Central memory CD8-positive, alpha-beta T cell (primary cell): ENCODE measurements at regions not wholly inside any gene's neighbourhood (a gene's known extent, or its start where the extent isn't known, plus 50 kb on each side); places are given as distances from the start of the nearest gene placed in this dataset.

Experiments
- ATAC-seq: fragments of 150-1000 bp; cut with Tn5 transposase; replicated peaks from 2 replicates; pipeline ENCODE4 v1.10.0; 2022; ENCODE audit warnings: mild to moderate bottlenecking, moderate FRiP score, moderate number of reproducible peaks; ENCODE audit not compliant: poor library complexity, severe bottlenecking; ENCODE audit errors: extremely low read depth
- DNase-seq, 2 donors: peaks; one replicate each; pipeline ENCODE4 v3.0.0; 2021; ENCODE audit warnings: low spot score in 2 of 2
- H3K27ac Mint-ChIP-seq: one replicate; pipeline ENCODE4 v1.8.0; 2022; ENCODE audit warnings: low read depth, mild to moderate bottlenecking, moderate library complexity, mixed read lengths
- H3K27me3 Mint-ChIP-seq: one replicate; pipeline ENCODE4 v1.8.0; 2022; ENCODE audit warnings: mixed read lengths
- H3K36me3 Mint-ChIP-seq: one replicate; pipeline ENCODE4 v1.8.0; 2022; ENCODE audit warnings: mild to moderate bottlenecking, moderate library complexity, mixed read lengths; ENCODE audit not compliant: insufficient read depth
- H3K4me1 Mint-ChIP-seq: one replicate; pipeline ENCODE4 v1.8.0; 2022; ENCODE audit warnings: mixed read lengths
- H3K4me3 Mint-ChIP-seq: one replicate; pipeline ENCODE4 v1.8.0; 2022; ENCODE audit warnings: mild to moderate bottlenecking, moderate library complexity, mixed read lengths
- H3K9me3 Mint-ChIP-seq: one replicate; pipeline ENCODE4 v1.8.0; 2022; ENCODE audit warnings: mixed read lengths

DNA sequence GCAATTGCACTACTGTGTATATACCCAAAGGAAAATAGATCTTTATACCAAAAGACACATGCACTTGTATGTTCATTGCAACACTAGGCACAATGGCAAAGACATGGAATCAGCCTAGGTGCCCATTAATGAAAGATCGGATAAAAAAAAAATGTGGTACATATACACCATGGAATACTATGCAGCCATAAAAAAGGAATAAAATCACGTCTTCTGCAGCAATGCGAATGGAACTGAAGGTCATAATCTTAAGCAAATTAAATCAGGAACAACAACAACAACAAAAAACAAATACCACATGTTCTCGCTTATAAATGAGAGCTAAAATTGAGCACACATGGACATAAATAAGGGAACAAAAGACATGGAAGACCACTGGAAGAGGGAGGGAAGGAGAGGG is 266.7 kb upstream of the CDH18 start:
- H3K27ac Mint-ChIP-seq = no peak overlapping the region
- peaks cover 26% of the 10 kb centered on the region for H3K9me3 Mint-ChIP-seq
- H3K4me1 Mint-ChIP-seq = no peaks in the 10 kb centered on the region
- DNase-seq (no peak), ATAC-seq (no peak)
- H3K4me3 Mint-ChIP-seq = no peak overlapping the region
- H3K27me3 Mint-ChIP-seq = no peaks in the 10 kb centered on the region
- no peaks in the 10 kb centered on the region for H3K36me3 Mint-ChIP-seq

DNA sequence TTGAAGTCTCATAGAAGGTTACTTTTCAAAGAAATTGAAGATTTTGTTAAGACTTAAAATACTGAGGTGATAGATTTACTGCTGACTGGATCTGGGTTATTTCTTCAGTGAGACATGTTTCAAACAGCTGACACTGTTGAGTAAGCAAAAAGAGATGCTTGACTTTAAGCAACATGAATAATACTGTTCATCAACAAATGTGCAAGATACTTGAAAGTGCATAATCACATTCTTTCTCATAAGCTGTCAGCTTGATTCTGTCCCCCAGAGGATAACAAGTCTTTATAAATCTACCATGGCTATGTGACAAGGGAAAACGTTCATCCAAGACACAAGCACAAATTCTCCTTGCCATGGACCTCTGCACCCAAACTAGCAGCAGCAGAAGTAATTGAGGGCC is 260.1 kb upstream of the CDH18 start:
- Mint-ChIP-seq H3K27me3 (no peaks in the 10 kb centered on the region), H3K36me3 (no peaks in the 10 kb centered on the region), H3K4me3 (no peak overlapping the region), H3K4me1 (no peaks in the 10 kb centered on the region), H3K27ac (no peak overlapping the region), H3K9me3 (peaks cover 6% of the 10 kb centered on the region)
- no peak for ATAC-seq
- DNase-seq = no peak

DNA sequence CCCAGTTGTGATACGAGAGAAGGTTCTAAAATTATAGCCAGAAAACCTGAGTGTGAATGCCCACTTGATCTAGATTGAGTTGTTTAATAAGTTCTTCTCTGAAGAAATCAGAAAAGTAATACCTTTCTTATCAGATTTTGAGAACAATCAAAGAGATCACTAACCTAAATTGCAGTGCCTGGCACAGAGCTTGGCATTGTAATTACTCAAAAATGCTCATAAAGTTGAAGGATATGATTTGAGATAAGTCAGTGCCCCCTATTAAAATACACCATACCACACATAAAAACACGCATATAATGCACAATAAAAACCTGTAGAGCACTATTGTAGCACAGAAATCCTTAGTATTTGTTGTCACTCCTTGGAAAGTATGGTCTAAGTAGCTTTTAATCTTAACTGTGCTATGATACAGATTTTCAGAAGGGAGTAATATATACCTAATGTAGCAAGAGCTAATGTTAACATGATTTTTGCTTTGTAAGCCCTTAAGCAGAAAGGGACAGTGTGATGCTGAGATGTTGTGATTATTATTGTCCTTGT is 257.5 kb upstream of the CDH18 start:
- H3K9me3 Mint-ChIP-seq = no peaks in the 10 kb centered on the region
- no peaks in the 10 kb centered on the region for H3K27me3 Mint-ChIP-seq
- H3K36me3 Mint-ChIP-seq = no peaks in the 10 kb centered on the region
- no peak overlapping the region for H3K4me3 Mint-ChIP-seq
- no peak for DNase-seq
- no peak overlapping the region for H3K27ac Mint-ChIP-seq
- H3K4me1 Mint-ChIP-seq = no peaks in the 10 kb centered on the region
- no peak for ATAC-seq

DNA sequence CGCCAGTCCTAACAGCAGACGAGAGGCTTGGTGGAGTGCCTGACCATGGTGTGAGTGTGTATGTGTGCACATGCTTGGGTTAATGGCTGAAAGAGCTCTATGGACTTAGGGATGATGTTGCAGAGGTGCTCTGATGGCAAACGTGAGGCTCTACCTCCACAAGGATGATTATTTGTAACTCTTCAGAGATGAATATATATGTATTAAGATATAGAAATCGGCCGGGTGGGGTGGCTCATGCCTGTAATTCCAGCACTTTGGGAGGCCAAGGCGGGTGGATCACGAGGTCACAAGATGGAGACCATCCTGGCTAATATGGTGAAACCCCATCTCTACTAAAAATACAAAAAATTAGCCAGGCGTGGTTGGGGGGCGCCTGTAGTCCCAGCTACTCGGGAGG is 253.4 kb upstream of the CDH18 start:
- no peak for ATAC-seq
- no peaks in the 10 kb centered on the region for H3K27me3 Mint-ChIP-seq
- H3K9me3 Mint-ChIP-seq = no peaks in the 10 kb centered on the region
- H3K4me3 Mint-ChIP-seq = no peak overlapping the region
- H3K4me1 Mint-ChIP-seq = no peaks in the 10 kb centered on the region
- DNase-seq = no peak
- no peaks in the 10 kb centered on the region for H3K36me3 Mint-ChIP-seq
- no peak overlapping the region for H3K27ac Mint-ChIP-seq

DNA sequence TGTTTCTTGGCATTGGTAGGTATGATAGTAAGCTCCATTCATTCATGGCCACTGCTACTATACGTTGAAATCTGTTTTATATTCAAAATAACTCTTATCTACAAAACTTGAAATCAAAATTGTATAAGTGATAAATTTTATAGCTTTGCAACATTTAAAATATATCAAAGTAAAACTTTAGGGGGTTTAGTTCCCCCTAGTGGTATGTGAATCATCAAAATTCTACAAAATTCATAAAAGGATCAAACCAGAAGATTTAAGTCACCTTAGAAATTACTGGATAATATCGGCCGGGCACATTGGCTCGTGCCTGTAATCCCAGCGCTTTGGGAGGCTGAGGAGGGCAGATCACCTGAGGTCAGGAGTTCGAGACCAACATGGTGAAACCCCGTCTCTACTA is 243.0 kb upstream of the CDH18 start:
- Mint-ChIP-seq H3K27ac (no peak overlapping the region), H3K4me3 (no peak overlapping the region), H3K27me3 (no peaks in the 10 kb centered on the region), H3K4me1 (no peaks in the 10 kb centered on the region), H3K9me3 (peaks cover 16% of the 10 kb centered on the region), H3K36me3 (no peaks in the 10 kb centered on the region)
- ATAC-seq (no peak), DNase-seq (no peak)

DNA sequence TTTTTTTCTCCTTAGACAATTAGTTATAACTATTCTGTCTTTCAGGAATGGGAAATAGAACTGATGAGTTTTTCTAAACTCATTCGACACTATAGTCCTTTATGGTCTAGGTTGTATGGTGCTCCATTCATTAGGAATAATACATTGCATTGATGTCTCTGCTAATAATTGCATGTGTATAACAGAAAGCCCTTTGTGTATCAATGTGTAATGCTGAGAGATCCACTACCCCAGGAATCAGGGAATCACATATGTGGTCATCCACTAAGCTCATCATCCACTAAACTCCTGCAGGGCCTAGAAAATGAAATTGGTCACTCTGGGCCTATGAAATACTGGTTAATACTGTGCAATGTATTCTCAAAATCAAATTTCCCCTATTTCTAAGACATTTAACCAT is 242.0 kb upstream of the CDH18 start:
- Mint-ChIP-seq H3K27ac (no peak overlapping the region), H3K4me3 (no peak overlapping the region), H3K27me3 (no peaks in the 10 kb centered on the region), H3K36me3 (no peaks in the 10 kb centered on the region), H3K4me1 (no peaks in the 10 kb centered on the region), H3K9me3 (peaks cover 24% of the 10 kb centered on the region)
- DNase-seq = no peak
- no peak for ATAC-seq

DNA sequence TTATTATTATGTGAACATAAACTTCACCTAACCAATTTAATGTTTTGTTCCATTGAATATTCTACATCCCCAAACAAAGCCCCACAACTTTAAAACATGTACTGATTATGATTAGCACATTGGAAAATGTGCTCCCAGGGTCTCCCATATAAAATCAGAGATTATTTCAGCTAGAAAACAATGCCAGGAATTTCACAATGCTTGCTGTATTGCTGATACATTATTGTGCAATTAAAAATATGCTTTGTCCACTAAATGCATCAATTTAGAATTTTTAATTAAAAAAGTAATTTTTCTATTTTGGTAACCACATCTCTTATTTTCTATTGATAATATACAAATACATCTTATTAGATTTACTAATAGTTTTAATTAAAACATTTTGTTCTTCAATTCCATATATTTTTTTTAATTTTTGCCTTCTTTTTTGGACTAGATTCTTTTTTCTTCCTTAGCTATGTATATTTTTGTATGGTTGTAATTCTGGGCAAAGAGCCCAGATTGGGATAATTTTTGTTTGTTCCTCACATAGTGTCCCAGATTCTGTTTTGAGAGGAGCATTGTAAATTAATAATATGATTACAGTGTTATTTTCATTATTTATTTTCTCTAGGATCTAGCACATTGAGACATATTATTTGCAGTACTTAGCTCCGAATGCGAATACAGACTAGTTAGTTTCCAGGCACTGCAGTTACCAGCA is 241.5 kb upstream of the CDH18 start:
- no peaks in the 10 kb centered on the region for H3K36me3 Mint-ChIP-seq
- H3K4me3 Mint-ChIP-seq = no peak overlapping the region
- peaks cover 29% of the 10 kb centered on the region for H3K9me3 Mint-ChIP-seq
- H3K4me1 Mint-ChIP-seq = no peaks in the 10 kb centered on the region
- no peak for DNase-seq
- no peak overlapping the region for H3K27ac Mint-ChIP-seq
- no peak for ATAC-seq
- H3K27me3 Mint-ChIP-seq = no peaks in the 10 kb centered on the region

DNA sequence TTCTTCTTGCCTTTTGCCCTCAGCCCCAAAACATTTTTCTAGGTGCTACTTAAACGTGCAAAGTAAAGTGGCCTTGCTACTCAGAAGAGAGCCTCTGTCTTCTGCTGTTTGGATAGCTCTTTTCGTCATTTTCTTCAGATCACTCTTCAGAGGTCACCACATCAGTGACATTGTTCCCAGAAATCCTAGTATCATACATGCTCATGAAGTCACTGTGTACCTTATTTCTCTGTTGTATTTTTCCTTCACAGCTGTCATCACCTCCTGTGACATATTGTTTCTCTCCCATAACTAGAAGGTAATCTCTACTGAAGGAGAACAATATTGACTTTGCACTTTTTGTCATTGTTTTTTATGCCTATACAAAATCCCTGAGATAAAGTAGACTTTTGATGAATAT is 237.0 kb upstream of the CDH18 start:
- H3K4me1 Mint-ChIP-seq = no peaks in the 10 kb centered on the region
- H3K9me3 Mint-ChIP-seq = peaks cover 44% of the 10 kb centered on the region
- no peak overlapping the region for H3K27ac Mint-ChIP-seq
- DNase-seq (no peak), ATAC-seq (no peak)
- H3K36me3 Mint-ChIP-seq = no peaks in the 10 kb centered on the region
- H3K27me3 Mint-ChIP-seq = no peaks in the 10 kb centered on the region
- no peak overlapping the region for H3K4me3 Mint-ChIP-seq

DNA sequence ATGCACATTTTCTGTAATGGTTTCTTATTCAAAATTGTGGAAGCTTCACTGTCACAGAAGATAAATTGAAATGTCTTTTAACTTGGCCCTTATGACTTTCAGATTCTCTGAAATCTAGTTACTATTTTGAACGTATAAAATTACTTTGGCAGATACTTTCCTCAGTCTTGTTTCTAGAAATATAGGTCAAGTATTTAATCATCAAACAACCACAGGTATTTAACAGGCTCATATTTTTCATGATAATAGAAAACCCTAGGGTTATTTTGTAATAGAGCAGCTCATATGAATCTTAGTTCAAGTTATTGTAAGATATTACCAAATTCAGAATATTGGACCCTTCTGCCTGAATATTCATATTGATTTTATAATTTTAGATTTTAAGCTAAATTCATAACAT is 236.0 kb upstream of the CDH18 start:
- DNase-seq = no peak
- H3K27me3 Mint-ChIP-seq = no peaks in the 10 kb centered on the region
- no peaks in the 10 kb centered on the region for H3K4me1 Mint-ChIP-seq
- H3K36me3 Mint-ChIP-seq = no peaks in the 10 kb centered on the region
- no peak overlapping the region for H3K4me3 Mint-ChIP-seq
- no peak for ATAC-seq
- H3K27ac Mint-ChIP-seq = no peak overlapping the region
- peaks cover 50% of the 10 kb centered on the region for H3K9me3 Mint-ChIP-seq

DNA sequence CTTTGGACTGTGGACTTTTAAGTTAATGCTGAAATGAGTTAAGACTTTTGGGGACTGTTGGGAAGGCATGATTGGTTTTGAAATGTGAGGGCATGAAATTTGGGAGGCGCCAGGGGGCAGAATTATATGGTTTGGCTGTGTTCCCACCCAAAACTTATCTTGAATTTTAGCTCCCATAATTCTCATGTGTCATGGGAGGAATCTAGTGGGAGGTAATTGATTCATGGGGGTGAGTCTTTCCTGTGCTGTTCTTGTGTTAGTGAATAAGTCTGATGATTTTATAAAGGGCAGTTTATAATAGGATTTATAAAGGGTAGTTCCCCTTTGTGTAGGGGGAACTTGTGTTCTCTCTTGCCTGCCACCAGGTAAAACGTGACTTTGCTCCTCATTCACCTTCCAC is 235.5 kb upstream of the CDH18 start:
- peaks cover 2% of the 10 kb centered on the region for H3K36me3 Mint-ChIP-seq
- DNase-seq = no peak
- H3K9me3 Mint-ChIP-seq = peaks cover 51% of the 10 kb centered on the region
- no peaks in the 10 kb centered on the region for H3K4me1 Mint-ChIP-seq
- no peak overlapping the region for H3K4me3 Mint-ChIP-seq
- H3K27ac Mint-ChIP-seq = no peak overlapping the region
- H3K27me3 Mint-ChIP-seq = no peaks in the 10 kb centered on the region
- ATAC-seq = no peak

DNA sequence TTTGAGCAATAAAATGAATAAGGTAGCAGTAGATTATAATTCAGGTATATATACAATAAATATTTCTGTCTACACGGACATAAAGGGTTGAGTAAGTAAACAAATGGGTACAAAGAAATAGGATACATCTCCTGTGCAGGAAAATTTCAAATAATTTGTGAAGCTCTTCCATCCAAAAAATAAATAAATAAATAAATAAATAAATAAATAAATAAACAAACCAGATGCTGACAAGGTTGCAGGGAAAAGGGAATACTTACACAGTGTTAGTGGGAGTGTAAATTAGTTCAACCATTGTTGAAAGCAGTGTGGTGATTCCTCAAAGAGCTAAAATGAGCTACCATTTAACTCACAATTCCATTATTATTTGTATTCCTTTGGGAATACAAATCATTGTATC is 227.3 kb upstream of the CDH18 start:
- DNase-seq (no peak), ATAC-seq (no peak)
- H3K27me3 Mint-ChIP-seq = no peaks in the 10 kb centered on the region
- H3K27ac Mint-ChIP-seq = no peak overlapping the region
- peaks cover 2% of the 10 kb centered on the region for H3K36me3 Mint-ChIP-seq
- peaks cover 46% of the 10 kb centered on the region for H3K9me3 Mint-ChIP-seq
- no peak overlapping the region for H3K4me3 Mint-ChIP-seq
- H3K4me1 Mint-ChIP-seq = no peaks in the 10 kb centered on the region

DNA sequence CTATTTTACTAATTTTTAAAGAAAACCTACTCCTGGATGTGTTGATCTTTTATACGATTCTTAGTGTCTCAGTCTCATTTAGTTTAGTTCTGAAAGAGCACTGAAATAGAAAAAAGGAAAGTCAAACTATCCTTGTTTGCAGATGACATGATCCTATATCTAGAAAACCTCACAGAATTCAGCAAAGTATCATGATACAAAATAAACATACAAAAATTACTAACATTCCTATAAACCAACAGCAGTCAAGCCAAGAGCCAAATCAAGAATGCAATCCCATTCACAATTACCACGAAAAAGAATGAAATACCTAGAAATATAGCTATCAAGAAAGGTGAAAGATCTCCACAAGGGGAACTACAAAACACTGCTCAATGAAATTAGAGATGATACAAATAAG is 225.8 kb upstream of the CDH18 start:
- H3K36me3 Mint-ChIP-seq = peaks cover 2% of the 10 kb centered on the region
- ATAC-seq = no peak

DNA sequence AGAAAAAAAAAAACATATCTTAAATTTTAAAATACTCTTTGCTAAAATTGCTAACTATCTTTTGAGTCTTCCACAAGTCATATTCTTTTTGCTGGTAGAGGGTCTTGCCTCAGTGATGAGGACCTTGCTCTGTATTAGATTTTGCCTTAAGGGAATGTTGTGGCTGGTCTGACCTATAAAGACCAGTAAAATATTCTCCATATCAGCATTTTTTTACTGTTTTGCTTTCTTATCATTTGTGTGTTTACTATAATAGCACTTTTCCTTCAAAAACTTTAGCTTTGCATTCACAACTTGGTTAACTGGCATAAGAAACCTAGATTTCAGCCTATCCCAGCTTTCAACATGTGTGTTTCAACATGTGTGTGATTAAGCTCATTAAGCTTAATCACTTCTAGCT is 224.7 kb upstream of the CDH18 start:
- H3K4me1 Mint-ChIP-seq = no peaks in the 10 kb centered on the region
- DNase-seq = no peak
- H3K9me3 Mint-ChIP-seq = peaks cover 40% of the 10 kb centered on the region
- no peak for ATAC-seq
- H3K36me3 Mint-ChIP-seq = no peaks in the 10 kb centered on the region
- H3K27ac Mint-ChIP-seq = no peak overlapping the region
- no peak overlapping the region for H3K4me3 Mint-ChIP-seq
- H3K27me3 Mint-ChIP-seq = no peaks in the 10 kb centered on the region

More for the DNA sequence above, 225.8 kb upstream of the CDH18 start:
- Mint-ChIP-seq H3K9me3 (peaks cover 42% of the 10 kb centered on the region), H3K27ac (no peak overlapping the region), H3K4me1 (no peaks in the 10 kb centered on the region), H3K27me3 (no peaks in the 10 kb centered on the region), H3K4me3 (no peak overlapping the region)
- DNase-seq = no peak
